Activated CD8-positive, alpha-beta memory T cell treated with anti-CD3 and anti-CD28 coated beads, Interleukin-2, amount 50 U/mL, for 48 hours (primary cell): ENCODE measurements at regions not wholly inside any gene's neighbourhood (a gene's known extent, or its start where the extent isn't known, plus 50 kb on each side); places are given as distances from the start of the nearest gene placed in this dataset.

Experiments
- DNase-seq: peaks from one replicate; pipeline ENCODE4 v3.0.0-alpha.2; 2020

DNA sequence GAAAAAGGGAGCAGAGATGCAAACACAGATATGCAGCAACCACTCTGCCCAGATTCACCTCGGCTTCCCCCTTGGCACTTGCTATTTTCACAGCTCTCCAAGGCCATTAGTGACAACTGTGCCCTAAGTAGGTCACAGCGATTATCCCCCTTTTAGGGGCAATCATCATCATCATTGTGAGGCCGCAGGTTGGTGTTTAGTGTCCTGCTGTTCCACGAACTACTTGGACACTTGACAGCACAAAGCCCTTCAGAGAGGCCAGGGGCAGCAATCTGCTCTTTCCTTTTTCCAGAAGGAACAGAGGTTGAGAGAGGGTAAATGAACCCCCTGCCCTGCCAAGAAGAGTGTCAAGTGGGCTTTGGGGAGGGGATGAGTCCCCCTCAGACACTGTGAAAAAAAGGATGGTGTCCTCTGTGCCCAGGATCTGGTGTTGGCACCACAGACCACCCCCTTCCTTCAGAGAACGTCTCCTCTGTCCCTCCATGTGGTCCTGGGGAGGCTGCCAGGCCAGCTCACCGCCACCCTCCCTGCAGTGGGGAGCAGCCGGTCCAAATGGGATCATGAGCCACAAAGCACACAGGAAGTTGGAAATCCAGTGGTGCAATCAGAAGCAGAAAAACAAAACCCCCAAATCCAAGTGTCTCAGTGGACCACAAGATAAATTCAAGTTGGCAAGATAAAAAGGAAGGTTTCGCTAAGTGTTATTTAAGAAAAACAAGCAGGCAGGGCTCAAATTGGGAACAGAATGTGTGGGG, 78.4 kb upstream of the MED9 start:
- no peak for DNase-seq

DNA sequence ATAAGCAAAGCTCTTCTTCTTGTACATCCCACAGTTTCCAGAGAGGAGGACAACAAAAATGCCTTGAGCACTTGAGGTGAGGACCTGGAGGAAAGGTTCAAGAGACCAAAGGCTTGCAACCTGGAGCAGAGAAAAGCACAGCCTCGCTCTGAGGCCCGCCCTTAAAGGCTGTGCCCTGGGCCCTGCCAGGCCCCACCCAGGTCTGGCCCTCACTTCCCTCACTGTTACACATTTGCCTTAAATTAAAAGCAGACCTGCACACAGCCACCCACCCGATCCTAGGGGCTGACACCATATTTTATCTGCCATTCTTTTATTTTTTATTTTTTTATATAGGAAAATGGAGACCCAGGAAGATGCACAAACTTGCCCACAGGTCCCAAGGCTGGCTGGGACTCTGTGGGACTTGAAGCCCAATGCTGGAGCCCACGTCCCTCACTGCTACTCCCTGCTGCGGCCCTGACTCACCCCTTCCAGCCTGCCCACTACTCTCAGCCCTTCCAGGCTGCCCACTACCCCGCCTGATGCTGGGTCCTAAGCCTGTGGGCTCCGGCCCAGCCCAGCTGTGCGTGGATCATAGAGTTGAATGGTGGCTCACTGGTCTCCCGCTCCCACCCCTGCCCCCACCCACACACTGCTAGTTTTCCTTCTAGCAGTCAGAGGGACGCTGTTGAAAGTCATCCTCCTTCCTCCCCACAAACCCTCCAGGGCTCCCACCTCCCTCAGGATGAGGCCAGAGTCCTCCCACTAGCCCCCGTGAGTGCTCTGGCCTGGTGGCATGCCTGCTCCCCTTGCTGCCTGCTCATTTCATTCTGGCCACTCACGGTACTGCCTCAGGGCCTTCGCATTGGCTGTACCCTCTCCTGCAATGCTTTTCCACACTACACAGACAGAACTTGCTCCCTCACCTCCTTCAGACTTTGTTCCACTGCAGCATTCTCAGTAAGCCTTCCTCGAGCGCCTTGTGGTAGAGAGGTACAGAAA, 77.6 kb upstream of the MED9 start:
- DNase-seq: no peak

DNA sequence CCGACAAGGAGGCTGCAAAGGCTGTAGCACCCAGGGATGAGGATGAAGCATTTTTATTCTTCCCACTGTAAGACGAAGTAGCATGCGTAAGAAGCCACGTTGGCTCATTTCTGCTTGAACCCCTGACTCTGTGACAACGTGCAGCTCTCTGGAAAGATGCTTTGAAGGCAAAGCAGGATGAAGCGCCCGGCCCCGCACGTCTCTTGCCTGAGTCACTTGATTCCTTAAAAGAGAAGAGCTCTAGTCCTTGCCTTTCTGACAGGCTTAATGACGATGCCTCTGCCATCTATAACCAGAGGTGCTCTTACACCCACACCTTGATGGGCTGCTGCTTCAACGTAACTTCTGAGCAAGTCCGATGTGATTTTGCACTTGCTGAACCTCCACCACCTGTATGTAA, 76.7 kb upstream of the MED9 start:
- DNase-seq: no peak

DNA sequence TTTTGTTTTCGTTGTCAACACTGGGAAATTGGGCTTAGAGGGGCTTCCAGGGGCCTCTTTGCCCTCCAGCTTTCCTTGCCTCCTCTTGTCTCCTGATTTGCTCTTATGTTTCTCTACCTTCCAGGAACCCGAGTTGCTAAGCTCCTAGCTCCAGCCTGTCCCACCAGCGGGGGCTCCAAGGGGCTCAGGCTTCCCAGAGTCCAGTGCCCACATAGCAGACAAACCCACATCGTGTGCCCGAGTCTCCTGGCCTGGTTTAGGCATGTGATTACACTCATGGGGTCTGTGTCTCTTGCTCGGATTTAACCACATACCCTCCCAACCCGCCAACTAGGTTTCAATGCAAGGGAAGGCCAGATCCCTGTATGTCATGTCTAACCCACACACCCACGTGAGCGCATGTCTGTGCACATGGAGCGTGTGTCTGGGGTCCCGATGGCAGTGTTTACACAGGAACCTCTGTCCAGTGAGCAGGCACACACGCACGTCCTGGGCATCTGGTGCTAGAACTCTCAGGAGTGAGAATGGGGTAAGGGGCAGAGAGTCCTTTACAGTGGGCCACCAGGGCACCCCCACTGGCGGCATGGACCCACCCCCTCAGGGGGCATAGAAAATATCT, 76.1 kb upstream of the MED9 start:
- no peak for DNase-seq

DNA sequence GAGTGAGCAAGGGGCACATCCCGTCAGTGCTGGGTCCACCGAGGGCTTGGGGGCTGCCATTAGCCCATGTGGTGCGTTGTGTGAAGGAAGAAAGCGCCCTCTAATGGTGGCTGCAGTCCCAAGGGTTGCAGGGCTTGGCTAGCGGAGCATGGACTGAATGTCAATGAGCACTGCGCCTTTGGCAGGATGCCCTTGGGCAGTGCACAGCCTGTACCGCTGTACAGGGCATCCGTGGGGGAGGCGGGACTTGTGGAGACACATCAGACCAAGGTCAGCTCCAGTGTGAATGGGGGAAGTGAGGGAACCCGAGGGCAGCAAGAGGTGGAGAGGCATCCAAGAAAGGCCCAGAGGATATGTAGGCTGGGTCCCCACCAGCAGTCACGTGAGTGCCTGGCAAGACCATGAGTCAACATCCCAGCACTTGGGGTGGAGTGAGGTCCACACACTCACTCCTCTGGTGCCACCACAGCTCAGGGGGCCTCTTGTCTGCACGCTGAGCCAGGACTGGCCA, 75.5 kb upstream of the MED9 start:
- DNase-seq: no peak

DNA sequence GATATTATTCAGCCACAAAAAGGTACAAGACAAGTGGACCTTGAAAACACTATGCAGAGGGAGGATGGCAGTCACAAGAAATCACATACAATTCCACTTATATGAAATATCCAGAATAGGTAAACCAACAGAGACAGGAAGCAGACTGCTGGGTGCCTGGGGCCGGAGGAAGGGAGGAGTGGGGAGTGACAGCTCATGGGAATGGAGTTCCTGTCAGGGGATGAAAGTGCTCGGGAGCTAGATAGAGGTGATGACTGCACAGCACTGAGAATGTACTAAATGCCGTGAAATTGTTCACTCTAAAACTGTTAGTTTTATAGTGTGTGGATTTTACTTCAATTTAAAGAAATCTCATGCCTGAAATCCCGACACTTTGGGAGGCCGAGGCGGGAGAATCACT, 74.2 kb upstream of the MED9 start:
- DNase-seq: no peak

DNA sequence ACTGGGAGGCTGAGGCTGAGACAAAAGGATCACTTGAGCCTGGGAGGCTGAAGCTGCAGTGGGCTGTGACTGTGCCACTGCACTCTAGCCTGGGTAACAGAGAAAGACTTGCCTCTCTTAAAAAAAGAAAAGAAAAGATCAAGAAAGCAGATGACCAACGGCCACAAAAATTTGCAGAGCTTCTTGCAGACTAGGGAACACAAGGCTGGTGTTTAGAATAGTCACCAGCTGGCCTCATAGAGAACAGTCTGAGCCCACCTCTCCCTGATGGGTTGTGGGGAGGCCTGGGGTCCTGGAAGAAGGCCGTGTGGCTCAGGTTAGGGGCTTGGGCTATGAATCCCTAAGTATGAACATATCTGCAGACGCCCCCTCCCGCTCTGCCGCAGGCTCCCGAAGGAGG, 73.7 kb upstream of the MED9 start:
- DNase-seq: no peak

DNA sequence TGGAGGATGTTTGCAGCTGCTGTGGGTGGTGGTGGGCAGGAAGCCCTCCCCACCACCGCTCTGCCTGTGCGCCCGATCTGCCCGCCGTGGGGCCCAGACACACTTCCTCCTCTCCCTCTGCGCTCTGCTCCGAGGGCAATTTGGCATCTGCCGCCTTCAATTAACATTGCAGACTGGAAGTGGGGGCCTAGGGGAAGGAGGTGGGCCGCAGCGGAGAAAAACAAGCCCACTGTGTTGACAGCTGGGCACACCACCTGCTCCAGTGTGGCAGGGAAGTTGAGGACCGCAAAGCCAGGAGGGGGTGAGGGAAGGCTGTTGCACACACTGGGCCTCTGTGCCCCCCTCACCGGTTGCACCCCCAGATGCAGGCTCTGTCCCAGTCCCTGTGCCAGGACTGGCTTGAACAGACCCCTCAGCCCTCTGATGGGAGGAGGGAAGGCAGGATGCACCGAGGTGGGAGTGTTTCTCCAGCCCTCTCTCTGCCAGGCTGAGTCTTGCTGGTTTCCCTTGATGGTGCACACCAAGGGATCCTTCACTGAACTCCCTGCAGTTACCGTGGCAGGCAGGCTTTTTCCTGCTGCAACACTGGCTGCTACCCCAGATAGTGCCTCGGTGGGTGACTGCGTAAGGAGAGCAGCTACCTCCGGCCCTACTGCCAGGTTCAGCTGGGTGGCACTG, 72.8 kb upstream of the MED9 start:
- DNase-seq: peak; percentile 71

DNA sequence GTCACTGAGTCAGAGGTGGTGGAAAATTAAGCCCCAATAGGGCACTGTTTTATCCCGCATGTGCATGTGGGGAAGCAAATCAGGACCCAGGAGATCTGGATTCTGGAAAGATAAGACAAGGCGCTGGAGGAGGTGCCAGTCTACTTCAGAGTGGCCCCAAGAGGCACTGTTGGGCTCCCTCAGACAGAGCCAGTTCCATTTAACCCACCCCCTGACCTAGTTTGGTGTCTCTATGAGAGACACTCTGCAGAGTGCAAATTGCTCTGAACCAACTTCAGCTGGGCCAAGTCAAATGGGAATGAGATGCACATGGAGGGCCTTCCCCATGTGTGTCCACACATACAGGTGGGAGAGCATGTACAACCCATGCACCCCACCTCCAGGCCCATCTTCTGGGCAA, 71.1 kb upstream of the MED9 start:
- no peak for DNase-seq

DNA sequence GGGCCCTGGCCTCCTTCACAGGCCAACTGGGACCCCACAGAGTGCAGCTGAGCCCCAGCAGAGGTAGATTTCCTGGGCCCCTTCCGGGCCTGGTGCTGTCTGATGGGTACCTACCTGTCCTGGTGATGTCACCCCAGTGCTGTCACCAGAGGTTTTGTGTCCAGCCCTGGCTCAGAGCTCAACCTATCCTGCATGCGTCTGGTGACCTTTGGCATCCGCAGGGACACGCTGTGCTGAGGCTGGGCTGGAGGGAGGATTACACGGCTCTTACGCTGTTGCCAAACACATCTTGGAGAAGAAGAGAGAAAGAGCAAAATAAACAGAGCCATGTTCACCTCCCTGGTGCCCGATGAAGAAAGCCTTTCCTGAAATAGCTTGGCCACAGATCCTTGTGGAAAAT, 70.6 kb upstream of the MED9 start:
- no peak for DNase-seq

DNA sequence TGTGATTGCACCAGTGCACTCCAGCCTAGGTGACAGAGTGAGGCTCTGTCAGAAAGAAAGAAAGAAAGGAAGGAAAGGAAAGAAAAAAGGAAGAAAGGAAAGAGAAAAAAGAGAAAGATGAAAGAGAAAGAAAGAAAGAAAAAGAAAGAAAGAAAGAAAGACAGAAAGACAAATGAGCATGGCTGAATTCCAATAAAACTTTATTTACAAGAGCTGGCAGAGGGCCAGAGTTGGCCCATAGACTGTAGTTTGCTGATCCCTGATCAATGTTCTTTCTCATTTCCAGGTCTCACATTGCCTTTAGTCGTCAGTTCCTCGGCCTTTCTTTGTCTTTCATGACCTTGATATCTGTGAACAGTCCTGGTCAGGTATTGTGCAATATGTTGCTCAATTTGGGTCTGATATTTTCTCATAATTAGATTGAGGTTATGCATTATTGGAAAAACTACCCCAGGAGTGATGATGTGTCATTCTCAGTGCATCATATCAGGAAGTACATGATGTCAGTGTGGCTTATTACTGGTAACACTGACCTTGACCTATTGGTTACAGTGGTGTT, 68.5 kb upstream of the MED9 start:
- no peak for DNase-seq

DNA sequence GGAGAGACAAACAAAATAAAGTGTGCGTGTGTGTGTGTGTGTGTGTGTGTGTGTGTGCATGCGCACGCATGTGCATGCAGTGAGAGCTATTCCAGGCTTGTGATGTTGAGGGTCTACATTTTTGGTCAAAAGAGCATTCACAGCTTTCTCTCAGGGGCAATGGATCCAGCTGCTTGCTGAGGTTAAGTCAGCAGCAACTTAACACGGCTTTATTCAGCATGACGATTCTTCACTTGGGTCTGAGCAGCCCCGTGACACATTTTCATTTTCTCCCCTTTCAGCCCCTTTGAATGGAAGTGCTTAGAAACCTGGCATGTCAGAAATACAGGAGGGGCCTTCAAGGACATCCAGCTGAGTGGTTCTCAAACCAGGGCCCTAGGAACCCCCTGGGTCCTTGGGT, 66.4 kb upstream of the MED9 start:
- no peak for DNase-seq

DNA sequence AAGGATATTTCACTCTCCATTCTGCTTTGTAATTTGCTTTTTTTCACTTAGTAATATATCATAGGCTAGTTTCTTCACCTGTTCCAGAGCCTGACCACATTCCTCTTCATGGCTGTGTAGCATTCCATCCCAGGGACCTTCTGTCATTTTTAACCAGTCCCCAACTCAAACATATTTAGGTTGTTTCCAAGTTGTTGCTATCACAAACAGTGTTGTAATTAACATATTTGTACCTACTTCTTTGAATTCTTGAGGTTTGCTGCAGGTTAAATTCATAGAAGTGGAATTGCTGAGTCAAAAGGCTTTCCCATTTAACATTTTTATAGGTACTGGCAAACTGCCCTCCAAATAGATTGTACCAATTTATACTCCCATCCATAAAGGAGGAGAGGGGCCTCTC, 65.1 kb upstream of the MED9 start:
- DNase-seq: no peak

DNA sequence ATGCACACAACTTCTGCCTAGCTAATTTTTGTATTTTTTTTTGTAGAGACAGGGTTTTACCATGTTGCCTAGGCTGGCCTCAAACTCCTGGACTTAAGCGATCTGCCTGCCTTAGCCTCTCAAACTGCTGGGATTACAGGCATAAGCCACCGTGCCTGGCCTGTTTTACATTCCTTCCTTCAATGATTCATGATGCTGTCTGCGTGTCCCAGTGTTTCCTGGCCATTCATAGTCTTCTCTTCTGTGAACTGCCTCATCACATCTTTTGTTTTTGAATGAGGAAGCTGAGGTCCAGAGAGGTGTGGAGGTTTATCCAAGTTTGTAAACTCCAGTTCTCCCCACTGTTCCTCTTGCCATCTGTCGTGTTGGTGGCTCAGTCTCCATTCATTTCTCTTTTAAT, 64.5 kb upstream of the MED9 start:
- no peak for DNase-seq

DNA sequence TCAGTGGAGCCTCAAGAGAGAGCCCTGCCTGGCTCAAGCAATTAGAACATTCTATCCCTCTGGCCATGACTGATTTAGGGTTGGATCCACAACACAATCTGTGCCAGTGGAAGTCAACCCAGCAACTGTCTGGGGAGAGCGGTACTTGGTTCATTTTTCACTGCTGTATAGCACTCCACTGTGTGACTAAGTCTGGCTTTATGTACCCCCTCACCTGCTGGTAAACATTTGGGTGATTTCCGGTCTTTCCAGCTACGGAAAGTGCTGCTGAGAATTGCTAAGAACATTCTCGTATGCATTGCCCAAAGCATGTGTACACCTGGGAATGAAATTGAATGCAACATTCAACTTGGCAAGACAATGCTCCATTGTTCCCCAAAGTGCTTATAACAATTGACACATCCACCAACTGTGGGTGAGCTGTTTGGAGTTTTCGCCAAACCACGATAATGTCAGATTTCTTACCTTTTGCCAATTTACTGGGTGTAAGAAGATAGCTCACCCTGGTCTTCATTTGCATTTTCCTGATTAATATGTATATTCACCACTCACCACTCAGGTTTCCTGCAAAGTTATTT, 63.5 kb upstream of the MED9 start:
- DNase-seq: no peak

DNA sequence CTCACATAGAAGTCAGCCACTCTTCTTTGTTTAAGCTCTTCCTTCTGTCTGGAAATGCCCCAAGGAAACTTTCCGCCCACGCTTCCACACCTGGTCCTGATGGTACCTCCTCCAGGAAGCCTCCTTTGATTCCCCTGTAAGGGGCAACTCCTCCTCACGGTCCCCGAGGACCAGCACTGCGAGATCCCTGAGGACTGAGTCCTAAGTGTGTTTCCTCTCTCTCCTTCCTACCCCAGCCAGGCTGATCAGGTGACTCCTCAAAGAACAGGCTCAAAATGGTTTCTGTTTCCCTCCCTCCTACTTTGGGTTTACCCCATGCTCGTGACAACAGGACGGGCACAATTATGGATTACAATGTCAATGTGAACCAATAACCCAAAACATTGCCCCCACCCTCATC, 63.0 kb upstream of the MED9 start:
- no peak for DNase-seq

DNA sequence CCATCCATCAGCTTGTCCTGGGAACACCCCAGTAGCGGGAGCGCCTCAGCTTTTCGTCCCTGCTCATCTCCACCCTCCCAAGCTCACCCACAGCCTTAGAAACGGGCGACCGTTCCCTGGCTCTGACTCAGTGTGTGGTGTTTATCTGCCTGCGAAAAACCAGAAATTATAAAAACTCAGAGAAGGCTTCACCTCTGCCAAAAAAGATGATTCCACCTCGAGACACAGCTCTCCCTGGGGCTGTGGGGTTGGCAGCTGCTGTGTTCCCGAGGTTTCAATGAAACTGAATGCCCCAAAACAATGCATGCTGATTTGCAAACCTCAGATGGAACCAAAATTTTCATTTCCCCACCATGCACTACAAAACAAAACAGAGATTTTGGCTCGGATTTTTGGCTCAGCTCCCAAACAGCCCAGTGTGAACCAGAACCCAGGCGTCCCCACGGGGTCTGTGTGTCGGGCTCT, 62.4 kb upstream of the MED9 start:
- DNase-seq: no peak

DNA sequence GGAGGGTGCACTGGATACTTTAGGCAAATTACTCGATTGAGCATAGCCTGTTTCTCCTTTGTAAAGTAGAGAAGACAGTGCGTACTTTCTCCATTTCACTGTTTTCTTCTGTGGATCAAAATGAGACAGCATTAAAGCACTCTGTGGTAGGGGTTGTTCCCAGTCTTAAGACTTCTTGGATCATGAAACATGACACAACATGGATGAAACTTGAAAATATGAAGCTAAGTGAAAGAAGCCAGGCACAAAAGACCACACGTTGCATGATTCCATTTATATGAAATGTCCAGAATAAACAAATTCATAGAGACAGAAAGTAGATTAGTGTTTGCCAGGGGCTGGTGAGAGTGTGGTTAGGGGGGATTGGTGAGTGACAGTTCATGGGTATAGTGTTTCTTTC, 61.8 kb upstream of the MED9 start:
- no peak for DNase-seq

DNA sequence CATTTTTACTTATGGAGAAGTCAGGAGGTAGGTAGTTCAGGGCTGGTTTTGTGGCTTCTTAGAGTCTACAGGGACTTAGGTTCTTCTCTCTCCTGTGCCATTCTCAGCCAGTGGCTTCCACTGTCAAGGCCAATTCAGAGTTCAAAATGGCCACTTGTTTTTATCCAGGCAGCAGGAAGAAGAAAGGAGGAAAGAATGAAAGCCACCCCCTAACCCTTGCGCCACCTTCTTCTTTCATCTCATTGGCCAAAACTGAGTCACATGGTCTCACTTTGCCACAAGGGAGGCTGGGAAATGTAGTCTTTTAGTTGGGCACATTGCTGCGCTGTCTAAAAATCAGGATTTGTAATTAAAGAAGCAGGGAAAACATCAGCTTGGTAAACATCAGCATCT, 60.8 kb upstream of the MED9 start:
- no peak for DNase-seq

DNA sequence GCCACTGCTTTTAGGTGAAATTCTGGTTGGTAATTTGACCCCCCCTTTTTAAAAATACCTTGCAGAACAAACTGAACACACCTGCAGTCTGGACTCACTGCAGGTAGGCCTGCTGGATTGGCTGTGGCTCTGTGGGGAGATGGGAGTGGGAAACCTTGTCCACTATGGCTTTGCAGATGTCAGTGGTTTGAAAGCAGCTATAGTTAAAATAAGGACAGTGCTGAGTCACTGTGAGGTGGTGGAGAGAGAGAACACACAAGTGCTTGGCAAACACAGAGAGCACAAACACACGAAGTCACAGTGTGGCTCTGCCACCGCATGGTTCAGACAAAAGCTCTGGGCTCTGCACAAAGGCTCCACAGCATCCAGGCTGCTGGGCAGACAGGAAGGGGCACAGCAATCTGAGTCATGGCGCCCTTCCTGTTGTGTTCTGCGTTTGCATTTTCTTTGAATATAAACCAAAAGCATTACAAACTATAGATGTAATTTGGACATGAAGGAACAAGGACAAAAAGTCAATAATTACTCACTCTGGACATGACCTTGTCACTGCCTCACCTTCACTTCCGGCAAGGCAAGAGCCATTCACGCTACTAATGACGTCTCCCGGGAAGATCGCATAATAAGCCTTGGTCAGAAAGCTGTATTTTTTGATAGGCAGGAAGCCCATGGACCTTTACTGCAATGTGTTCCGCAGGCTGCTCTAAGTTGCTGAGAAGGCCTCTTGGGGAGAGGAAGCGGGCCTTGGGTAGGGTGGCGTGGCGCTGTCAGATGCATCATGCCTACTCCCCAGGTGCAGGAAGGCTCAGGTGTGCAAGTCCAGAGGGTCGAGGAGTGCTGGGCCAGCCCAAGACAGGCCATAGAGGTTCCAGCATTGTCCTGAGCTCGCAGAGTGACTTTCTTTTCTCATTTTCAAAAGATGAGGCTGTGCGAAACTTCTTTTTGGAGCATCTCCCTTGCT, 60.1 kb upstream of the MED9 start:
- DNase-seq: no peak

DNA sequence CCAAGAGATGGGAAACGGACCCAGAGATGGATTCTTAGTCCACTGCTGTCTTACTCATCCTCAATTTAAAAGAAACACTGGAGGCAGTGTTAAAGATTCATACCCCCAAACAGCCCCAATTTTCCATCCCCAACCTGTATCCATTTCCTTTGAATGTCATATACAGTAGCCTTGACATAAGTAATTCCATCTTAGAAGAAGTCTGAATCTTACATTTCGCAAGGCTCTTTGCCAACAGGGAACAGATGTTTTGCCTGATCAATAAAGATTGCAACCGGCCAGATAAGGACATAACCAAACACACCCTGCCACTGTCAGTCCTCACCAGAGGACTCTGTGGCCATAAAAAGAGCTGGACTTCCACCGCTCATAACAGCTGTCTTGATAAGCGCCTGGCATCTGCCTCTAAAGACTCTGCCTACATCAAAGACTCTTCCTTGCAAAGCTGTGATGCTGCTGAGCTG, 59.0 kb upstream of the MED9 start:
- no peak for DNase-seq
